ENCODE measurements at regions not wholly inside any gene's neighbourhood (a gene's known extent, or its start where the extent isn't known, plus 50 kb on each side); places are given as distances from the start of the nearest gene placed in this dataset.

- peak overlapping the region in 6 of 10 donors; percentile 31 to 57 (median 54) for H3K4me3 ChIP-seq
- H3K27me3 ChIP-seq: no peaks in the 10 kb centered on the region
- no peak for TF ChIP-seq CTCF (IDR thresholded peaks at IDR 0.05)
- intact Hi-C loops (cut with DNase I): loop anchor here in 1 of 10 donors (10.0 kb wide), 2 partner anchors 260 to 430 kb away; partner anchors contain the start of gene CDYL
- 72 to 82% methylated on average over 10 of the region's 10 CpGs for WGBS, 2 donors
- peak in 1 of 8 donors; percentile 28 for ATAC-seq
- no peaks in the 10 kb centered on the region for H3K9me3 ChIP-seq
- H3K36me3 ChIP-seq: peaks cover 0 to 7% (median 0%) of the 10 kb centered on the region in 9 donors
- peaks cover 0 to 37% (median 8%) of the 10 kb centered on the region in 9 donors for H3K4me1 ChIP-seq
- H3K27ac ChIP-seq: peak overlapping the region in 4 of 10 donors; percentile 76 to 90 (median 86)
- DNase-seq: no peak
These were observed 209.0 kb upstream of the ECI2 start for GRCh38 chr6:4344317-4344899.

GRCh38 chr6:4342407-4343137 lies 207.2 kb upstream of the ECI2 start:
- intact Hi-C loops (cut with DNase I): loop anchor here in 1 of 10 donors (10.0 kb wide), 2 partner anchors 262 to 432 kb away; partner anchors contain the start of gene CDYL
- 94 to 97% methylated on average over 4 of the region's 4 CpGs for WGBS, 2 donors
- no peak for ATAC-seq
- H3K4me1 ChIP-seq: peaks cover 0 to 32% (median 8%) of the 10 kb centered on the region in 9 donors
- H3K36me3 ChIP-seq: peaks cover 0 to 7% (median 0%) of the 10 kb centered on the region in 9 donors
- no peak for DNase-seq
- no peaks in the 10 kb centered on the region for H3K27me3 ChIP-seq
- TF ChIP-seq CTCF (IDR thresholded peaks at IDR 0.05): no peak
- peaks cover 0 to 4% (median 0%) of the 10 kb centered on the region in 11 donors for H3K9me3 ChIP-seq
- H3K4me3 ChIP-seq: no peak overlapping the region
- H3K27ac ChIP-seq: no peak overlapping the region

- intact Hi-C loops (cut with DNase I): loop anchor here in 1 of 10 donors (10.0 kb wide), 2 partner anchors 264 to 434 kb away; partner anchors contain the start of gene CDYL
These were observed 205.9 kb upstream of the ECI2 start for GRCh38 chr6:4341078-4341797.

More at GRCh38 chr6:4341078-4341797, 205.9 kb upstream of the ECI2 start:
- Histone ChIP-seq H3K36me3 (peaks cover 0 to 7% (median 0%) of the 10 kb centered on the region in 9 donors), H3K27ac (peak overlapping the region in 1 of 10 donors; percentile 33), H3K9me3 (peaks cover 0 to 4% (median 0%) of the 10 kb centered on the region in 11 donors), H3K27me3 (no peaks in the 10 kb centered on the region), H3K4me1 (peaks cover 0 to 26% (median 8%) of the 10 kb centered on the region in 9 donors), H3K4me3 (no peak overlapping the region)
- no peak for DNase-seq
- no peak for TF ChIP-seq CTCF (IDR thresholded peaks at IDR 0.05)
- 68% methylated on average over 5 of the region's 5 CpGs for WGBS, 2 donors
- ATAC-seq: no peak

Data from heart right ventricle (tissue), 16 donors.